Stimulated activated CD8-positive, alpha-beta memory T cell treated with anti-CD3 and anti-CD28 coated beads, Interleukin-7, amount 100 ng/mL, for 24 hours (primary cell): ENCODE measurements at regions not wholly inside any gene's neighbourhood (a gene's known extent, or its start where the extent isn't known, plus 50 kb on each side); places are given as distances from the start of the nearest gene placed in this dataset.
"Not testable (repeated sequence)": the region's sequence is repeated elsewhere in the genome, so short reads cannot be mapped to it uniquely, and the experiment has no call there.

Experiments
- DNase-seq: peaks from one replicate; pipeline ENCODE4 v3.0.0-alpha.2; 2020; ENCODE audit warnings: low read depth

DNA sequence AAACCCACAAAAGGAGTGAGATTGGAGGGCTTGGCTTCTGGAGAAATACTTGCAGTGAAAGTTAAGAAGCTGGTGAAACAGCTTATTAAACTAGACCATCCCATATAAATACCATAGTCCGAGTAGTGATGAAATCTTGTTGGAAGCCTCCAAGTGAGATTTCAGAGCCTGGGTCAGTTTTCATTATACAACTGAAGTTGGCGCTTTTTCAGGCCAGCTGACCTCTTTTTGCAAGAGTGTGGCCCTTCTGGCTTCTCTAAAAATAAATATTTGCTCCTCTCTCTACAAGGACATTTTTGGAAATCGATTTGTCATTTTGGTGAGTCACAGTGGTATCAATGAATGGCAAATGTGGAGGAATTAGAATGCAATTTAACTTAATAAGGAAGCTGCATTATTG lies 51.2 kb upstream of the THRB start:
- DNase-seq = no peak

DNA sequence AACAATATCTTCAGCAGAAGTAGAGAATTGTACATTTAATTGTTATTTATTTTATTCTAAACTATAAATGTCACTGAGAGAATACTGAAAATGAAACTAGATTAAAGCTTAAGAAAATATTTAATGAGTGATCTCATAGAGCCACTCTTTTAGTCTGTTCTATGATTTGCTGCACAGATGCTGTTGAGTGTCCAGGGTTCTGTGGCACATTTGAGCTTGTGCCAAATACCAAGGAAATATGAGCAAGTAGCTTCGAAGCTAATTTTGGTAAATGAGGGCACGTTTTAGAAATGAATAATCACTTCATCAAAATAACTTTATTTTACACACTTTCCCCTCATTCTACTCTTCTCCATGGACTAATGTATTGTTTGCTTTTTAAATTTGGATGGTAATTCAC lies 53.6 kb upstream of the THRB start:
- no peak for DNase-seq

DNA sequence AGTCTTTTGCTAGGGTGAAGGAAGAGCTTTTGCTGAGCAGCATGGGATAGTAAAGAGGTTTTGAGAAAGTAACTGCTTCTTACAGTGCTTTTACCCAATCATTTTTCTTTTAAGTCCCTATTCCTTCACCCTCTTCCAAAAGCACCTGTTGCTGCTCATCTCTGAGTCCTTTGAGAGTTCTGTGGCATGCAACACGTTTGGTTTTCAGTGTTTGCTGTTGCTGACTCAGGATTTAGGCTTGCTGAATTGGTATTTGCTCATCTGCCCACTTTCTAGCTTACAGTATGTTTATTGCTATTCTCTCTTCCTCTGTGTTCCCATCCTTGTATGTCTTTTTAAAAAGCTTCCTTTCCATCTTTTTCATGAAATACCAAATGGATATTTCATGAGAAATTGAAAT lies 55.9 kb upstream of the THRB start:
- DNase-seq = no peak

DNA sequence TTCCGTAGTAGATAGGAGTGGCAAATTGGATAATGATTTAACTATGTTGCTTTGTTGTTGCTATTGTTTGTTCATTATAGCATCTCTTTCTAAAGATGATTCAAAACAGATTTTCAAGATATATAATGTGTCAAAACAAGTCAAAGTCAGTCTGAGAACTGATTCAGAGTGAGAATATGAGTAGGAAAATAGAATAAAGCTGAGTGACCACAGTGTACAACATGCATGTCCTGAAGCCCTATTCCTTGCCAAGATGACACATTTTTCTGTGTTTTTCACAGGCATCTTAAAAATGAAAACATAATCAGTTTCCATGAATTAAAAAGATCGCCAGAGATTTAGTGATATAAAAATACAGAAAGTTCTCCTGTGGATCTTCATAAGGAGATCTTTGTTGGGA lies 57.0 kb upstream of the THRB start:
- DNase-seq = no peak

DNA sequence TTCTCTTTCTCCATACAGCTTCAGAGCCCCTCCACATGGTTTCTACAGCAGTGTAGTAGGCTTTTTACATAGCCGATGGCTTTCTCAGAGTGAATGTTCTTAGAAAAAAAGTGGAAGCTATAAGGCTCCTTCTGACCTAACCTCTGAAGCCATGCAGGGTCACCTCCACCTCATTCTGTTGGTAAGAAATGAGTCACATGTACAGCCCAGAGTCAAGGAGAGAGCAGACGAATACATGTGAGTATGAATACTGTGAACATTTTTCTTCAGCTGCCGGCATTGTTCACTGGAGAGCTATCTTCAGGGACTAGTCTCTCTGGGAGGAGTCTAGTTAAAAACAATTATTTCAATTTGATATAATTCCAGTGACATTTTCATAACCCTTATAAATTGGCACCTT lies 68.2 kb upstream of the THRB start:
- no peak for DNase-seq

DNA sequence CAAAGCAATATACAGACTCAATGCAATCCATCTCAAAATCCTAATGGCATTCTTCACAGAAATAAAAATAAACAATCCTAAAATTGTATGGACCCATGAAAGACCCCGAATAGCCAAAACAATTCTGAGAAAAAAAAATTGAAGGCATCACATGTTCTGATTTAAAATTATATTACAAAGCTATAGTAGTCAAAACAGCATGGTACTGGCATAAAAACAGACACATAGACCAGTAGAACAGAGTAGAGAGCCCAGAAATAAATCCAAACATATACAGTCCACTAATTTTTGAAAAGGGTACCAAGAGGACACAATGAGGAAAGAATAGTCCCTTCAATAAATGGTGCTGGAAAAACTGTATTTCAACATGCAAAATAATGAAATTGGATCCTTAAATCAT lies 70.4 kb upstream of the THRB start:
- no peak for DNase-seq

DNA sequence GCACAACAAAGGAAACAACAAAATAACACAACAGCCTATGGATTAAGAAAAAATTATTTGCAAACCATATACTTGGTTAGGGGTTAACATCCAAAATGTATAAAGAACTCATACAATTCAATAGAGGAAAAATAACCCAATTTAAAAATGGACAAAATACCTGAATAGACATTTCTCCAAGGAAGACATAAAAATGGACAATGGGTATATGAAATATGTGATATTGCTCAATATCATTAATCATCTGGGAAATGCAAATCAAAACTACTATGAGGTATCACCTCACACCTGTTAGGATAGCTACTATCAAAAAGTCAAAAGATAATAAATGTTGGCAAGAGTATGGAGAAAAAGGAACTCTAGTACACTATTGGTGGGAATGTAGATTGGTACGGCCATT lies 71.0 kb upstream of the THRB start:
- no peak for DNase-seq

DNA sequence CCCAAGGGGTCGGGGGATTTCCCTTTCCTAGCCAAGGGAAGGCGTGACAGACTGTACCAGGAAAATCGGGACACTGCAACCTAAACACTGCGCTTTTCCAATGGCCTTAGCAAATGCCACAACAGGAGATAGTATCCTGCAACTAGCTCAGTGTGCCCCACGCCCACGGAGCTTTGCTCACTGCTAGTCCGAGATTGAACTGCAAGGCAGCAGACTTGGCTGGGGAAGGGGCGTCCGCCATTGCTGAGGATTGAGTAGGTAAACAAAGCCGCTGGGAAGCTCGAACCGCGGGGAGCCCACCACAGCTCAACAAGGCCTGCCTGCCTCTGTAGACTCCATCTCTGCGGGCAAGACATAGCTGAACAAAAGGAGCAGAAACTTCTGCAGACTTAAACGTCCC lies 72.3 kb upstream of the THRB start:
- no peak for DNase-seq

DNA sequence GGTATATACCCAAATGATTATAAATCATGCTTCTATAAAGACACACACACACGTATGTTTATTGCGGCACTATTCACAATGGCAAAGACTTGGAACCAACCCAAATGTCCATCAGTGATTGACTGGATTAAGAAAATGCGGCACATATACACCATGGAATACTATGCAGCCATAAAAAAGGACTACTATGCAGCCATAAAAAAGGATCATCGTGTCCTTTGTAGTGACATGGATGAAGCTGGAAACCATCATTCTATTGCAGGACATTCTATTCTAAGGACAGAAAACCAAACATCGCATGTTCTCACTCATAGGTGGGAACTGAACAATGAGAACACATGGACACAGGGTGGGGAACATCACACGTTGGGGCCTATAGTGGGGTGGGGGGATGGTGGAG lies 77.8 kb upstream of the THRB start:
- DNase-seq = not testable (repeated sequence)

DNA sequence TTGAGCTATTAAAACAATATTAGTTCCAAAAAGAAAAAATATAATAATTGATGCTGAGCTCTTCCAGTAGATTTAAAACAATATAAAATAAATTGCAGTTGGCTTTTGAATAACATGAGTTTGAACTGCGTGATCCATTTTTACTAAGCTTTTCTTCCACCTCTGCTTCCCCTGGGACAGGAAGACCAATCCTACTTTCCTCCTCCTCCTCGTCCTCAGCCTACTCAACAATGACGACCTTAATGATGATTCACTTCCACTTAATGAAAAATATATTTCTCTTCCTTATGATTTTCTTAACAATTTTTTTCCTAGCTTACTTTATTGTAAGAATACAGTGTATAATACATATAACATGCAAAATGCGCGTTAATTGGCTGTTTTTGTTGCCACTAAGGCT lies 78.9 kb upstream of the THRB start:
- no peak for DNase-seq

DNA sequence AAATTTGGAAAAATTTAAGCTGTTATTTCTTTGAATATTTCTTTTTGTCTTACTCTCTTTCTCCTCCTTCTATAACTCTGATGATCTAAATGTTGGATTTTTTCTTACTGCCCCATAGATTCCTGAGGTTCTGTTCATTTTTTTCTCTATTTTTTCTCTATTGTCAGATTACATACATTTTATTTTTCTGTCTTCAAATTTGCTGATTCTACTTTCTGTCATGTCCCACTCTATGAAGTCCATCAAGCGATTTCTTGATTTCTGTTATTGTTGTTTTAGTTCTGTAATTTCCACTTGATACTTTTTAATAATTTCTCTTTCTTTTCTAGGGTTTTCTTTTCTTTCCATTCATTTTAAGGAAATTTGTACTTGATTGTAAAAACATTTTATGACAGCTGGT lies 83.7 kb upstream of the THRB start:
- no peak for DNase-seq

DNA sequence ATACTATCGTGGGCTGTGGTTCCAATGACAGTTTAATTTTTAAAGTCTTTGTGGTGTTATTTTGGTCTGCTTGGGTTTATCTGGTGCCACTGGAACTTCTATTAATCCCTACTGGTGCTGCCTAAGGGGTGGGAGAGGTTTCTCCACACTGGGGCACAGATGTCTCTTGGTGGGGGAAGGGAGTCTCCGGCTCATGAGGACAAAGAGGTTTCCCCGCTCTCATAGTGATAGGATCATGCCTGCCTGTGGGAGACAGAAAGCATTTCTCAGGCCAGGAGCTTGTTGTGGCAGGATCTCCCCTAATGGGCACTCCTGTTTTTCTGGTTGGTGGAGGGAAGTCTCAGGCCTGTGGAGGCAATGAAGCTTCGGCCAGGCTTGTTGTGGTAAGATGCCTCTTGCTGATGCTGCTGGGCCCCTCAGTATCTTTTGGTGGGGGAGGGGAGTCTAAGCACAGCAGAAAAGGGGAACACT lies 84.3 kb upstream of the THRB start:
- no peak for DNase-seq

DNA sequence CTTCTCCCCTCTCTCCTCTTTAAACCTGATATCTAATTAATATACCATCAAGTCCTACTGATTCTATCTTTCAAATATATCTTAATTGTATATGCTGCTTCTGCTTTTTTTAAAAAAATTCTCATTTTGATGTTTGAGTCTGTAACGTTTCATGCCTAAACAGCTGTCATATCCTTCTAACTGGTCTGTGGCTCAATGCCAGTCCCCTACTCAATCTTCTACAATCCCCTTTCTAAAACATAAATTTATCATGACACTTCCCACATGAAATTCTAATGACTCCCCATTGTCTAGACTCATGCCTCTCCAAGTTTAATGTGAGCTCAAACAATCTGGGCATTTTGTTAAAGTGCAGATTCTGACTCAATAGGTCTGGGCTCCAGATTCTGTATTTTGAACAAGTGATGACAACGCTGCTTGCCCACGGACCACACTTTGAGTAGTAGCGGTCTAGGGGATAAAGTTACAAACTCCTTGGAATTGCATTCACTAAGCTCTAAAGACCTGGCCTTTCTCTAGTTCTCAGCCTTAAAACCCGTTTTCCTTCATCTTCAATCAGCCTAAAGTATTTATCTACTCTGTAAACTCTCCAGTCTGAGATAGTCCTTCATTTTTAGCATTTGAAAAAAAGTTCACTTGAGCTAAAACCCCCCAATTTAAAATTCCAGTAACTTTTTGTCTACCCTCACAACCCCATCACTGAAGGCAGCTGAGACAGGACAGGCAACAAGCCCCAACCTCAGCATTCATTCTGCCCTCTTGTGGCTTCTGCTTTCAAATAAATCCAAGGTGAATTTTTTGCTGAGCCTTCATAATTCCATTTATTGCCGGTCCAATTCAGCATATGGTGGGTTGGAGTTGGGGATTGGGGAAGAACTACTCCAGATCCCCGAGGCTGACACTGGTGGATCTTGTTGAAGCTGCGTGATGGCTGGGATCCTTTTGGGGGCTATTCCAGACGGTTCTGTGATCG lies 88.1 kb upstream of the THRB start:
- no peak for DNase-seq

DNA sequence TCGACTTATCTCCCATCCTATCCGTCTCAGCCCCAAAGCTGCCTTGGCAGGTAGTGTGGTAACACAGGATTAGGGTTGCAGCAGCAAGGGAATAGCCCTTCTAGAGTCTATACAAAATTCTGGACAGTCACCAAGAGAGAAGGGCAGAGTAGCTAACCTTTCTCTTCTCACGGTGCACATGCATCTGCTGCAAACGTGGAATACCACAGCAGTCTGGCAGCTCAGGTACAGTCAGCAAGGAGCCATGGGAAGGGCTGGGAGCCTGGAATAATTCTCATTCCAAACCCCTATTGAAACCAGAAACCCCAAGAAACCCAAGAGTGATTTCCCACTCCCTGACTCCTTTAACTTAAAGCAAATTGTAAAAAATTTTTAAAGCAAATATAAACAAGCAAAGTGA lies 92.3 kb upstream of the THRB start:
- no peak for DNase-seq

DNA sequence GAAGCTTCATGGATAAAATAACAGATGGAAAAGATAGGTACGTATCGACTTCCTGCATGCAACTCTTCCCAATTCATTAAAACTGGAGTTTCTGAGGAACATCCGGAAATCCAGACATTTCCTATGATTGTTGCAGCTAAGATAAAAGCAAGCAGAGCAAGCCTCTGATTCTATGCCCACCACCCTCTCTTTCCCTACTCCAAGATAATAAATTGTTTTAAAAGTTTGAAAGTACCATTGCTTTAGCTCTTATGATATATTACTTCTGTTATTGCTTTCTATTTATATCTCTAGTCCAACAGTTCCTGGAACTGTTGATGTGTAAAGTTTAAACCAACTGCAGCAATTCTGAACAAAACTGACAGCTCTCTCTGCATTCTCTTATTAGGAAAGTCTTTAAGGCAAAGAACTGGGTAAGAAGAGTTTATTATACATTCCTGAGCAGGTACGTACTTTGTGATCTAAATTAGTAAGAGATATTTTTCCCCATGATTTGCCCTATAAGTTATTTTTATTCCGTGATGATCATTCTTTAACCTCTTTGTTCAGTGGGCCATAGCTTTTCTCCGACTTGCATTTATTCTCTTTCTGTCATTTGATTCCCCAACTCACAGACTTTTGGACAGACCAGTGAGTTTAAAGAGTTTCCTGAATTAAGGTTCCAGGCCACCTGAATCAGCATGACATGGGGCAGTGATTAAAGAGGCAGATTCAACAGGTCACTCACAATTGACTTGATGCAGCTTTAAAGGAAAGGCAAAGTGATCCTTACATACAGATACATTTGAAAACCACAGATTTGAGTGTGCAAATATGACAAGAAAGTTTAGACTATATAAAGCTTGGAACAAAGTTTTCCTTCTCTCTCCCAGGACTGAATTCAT lies 94.2 kb upstream of the THRB start:
- no peak for DNase-seq

DNA sequence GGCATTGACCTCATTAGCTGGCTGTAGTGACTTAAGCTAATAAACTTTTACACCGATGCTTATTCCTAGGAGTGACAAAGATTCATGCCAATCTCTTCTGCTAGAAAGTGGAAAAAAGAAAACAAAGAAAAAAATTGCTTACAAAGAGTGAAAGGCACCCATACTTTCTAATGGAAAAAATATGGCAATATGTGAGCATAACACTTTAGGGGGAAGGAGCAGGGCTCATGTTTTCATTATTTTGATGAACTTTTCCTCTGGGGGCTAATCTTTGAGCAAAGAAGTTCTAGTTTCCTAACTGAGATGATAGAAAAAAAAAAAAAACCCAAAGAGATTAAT lies 94.8 kb upstream of the THRB start:
- DNase-seq = no peak

DNA sequence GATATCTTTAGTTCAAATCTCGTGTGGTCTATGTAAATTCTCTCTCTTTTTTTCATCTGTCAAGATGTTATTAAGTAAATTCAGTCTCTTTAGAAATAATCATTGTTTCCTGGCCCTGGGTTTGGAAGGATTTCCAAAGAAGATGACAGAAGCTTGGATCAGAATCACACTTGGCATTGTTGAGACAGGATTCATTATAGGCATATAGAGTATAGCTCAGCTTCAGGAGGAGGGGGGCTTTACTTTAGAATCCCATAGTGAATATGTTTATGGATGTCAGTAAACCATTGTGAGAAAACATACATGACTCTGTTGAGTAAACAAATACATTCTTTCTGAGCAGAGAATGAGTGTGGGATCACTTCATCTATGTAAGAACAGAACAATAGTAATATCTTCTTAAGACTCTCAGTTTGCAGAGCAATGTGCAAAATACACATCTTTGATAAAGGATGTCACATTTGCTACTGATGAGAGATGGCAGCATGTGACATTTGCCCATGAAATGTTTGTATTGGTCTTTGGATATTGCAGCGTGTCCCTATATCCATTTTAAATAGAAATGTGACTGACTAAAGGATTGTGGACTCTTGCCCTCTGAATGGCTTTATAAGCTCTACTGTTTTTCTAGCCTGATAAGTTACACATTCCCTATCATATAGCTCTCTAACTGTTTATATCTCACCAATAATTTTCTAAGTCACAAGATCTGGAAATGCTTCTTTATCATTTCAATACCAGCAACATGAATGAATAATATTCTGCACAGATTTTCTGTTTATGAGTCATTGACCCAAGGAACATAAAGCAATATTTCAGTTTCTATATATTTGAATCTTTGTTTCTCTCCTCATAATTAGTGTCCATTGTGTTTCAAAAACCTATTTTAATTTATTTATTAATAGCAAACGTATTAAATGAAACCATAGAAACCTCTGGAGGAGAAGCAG lies 95.6 kb upstream of the THRB start:
- no peak for DNase-seq

DNA sequence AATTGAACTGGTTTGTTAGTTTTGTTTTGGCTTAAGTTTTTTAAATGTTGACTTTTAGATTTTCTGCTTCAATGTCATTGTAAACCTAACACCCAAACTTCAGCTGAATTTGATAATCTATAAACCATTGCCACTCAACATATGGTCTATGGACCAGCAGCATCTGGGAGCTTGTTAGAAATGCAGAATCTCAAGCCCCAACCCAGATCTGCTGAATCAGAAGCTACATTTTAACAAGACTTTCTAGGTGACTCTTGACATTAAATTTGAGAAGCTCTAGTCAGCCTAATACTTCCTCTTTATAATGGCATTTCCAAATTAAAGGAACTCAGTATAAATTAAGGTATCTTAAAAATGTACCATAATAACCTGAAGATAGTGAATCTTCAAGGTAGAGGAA lies 96.5 kb upstream of the THRB start:
- DNase-seq = no peak

DNA sequence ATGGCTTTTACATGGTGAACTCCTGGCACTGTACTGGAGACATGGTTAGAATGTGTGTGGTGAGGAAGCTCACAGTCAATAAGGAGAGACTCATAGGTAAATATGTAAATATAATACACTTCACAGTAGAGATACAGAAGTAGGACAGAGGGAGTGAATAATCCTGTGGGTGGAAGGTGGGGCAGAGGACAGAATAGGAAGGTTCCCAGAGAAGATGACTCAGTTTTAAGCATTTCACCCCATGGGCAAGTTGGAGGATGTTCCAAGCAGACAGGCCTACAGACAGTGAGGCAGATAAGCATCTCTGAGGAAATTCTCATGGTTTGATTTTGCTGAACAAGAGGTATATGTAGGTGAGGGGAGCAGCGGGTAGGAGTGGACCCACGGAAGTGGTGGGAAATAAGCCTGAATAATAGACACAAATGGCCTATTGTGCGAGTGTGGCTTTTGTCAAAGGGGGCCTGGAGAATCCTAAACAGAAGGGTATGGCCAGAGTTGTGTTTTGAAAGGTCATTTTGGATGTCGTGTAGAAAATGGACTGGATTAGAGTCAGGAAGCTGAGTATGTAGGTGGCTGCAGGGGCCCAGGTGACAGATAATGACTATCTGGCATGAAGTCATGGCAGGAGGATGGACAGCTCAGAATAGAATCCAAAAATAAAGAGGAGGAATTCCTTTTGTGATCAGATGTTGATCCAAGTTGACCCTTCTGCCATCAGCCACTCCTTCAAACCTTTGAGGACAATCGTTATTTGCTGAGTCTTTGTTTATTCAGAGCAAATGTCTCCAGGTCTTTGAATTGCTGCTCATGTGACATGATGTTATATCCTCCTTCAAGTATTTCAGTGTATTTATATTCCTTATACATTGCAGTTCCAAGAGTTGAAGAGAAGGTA lies 97.3 kb upstream of the THRB start:
- DNase-seq = no peak

DNA sequence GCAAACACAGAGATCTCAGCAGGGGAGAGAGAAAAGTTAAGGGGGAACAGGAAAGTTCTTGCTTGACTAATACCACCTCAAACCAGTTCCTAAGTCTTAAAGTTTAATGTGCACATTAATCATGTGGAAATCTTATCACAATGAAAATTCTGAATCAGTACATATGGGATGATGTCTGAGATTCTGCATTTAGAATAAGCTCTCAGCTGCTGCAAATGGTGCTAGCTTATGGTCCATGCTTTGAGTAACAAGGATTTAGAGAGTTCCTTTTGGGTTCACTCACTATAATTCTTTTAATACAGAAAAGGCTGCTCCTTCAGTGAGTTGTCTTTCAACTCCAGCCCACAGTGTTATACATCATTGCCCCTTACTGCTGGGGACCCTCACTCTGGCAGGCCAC lies 99.5 kb upstream of the THRB start:
- DNase-seq = no peak

DNA sequence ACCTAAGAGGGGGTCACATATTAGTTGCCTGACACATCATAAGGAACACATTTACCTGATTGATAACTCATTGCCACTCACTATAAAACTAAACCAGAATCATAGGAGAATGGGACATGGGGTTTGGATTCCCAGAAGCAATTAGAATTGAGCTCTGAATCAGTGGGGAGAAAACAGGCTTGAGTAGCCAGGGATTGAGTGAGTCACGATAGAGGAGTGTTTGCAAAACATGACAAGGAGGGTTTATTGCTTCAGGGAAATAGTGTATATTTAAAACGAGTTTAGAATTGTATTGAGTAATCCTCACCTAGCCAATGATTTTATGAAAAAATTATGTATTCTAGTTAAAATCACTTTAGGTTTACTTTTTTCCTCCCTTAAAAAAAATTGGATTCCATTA lies 101.1 kb upstream of the THRB start:
- no peak for DNase-seq
